Astrocyte (in vitro differentiated cells and primary cell): ENCODE measurements at regions not wholly inside any gene's neighbourhood (a gene's known extent, or its start where the extent isn't known, plus 50 kb on each side); places are given as distances from the start of the nearest gene placed in this dataset.

Experiments
- EZH2 ChIP-seq: IDR thresholded peaks from 2 replicates; pipeline ENCODE4 v1.6.1; 2012; ENCODE audit warnings: mild to moderate bottlenecking, low read length, inconsistent platforms; ENCODE audit not compliant: insufficient read depth
- TF ChIP-seq, protein P1 (sequence below): IDR thresholded peaks from 2 replicates; pipeline ENCODE4 v1.5.1; 2011; ENCODE audit warnings: low read depth, mild to moderate bottlenecking, inconsistent platforms, low read length, moderate library complexity; ENCODE audit not compliant: insufficient read depth

DNA sequence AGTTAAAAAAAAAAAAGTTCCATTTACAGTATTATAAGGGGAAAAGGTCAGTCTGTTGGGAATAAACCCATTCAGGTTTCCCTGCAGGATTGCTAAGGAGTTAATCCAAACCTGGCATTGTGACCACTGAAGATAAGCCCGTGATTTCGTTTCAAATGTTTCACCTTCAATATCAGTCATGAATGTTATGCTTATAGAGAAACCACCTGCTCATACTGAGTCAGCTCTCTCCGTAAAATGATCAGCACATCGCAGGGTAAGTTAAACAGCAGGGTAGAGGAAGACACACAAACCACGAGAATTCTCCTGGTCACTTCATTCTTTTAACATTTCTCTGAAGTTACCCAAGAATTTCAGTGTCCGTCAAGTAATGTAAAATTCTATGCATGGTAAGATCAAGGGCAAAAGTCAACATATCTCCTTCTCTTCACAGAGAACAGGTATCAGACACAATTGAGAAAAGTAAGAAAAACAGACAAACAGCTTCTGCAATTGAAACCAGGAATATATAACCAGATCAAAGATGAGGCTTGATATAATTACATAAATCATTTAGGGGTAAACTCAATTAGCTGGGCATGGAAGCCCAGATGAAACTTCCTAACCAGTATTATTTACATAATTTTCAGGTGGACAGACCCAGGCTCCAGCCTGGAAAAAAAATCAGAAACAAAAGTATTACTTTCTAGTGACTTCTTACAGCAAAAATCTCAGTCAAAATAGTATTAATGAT is 67.6 kb upstream of the ARHGEF3 start:
- TF ChIP-seq, protein P1, sequence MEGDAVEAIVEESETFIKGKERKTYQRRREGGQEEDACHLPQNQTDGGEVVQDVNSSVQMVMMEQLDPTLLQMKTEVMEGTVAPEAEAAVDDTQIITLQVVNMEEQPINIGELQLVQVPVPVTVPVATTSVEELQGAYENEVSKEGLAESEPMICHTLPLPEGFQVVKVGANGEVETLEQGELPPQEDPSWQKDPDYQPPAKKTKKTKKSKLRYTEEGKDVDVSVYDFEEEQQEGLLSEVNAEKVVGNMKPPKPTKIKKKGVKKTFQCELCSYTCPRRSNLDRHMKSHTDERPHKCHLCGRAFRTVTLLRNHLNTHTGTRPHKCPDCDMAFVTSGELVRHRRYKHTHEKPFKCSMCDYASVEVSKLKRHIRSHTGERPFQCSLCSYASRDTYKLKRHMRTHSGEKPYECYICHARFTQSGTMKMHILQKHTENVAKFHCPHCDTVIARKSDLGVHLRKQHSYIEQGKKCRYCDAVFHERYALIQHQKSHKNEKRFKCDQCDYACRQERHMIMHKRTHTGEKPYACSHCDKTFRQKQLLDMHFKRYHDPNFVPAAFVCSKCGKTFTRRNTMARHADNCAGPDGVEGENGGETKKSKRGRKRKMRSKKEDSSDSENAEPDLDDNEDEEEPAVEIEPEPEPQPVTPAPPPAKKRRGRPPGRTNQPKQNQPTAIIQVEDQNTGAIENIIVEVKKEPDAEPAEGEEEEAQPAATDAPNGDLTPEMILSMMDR: no peak
- no peak for TF ChIP-seq EZH2
